NCI-H748 (cell line): ENCODE measurements at regions not wholly inside any gene's neighbourhood (a gene's known extent, or its start where the extent isn't known, plus 50 kb on each side); places are given as distances from the start of the nearest gene placed in this dataset.
A peak's percentile ranks its signal among the peaks of the same experiment; 100 is the strongest.
"Not testable (repeated sequence)": the region's sequence is repeated elsewhere in the genome, so short reads cannot be mapped to it uniquely, and the experiment has no call there.

Source experiments
- DNase-seq: peaks from one replicate; lab custom pipeline; 2025; ENCODE audit not compliant: unreplicated experiment; lab: John Stamatoyannopoulos, UW

DNA sequence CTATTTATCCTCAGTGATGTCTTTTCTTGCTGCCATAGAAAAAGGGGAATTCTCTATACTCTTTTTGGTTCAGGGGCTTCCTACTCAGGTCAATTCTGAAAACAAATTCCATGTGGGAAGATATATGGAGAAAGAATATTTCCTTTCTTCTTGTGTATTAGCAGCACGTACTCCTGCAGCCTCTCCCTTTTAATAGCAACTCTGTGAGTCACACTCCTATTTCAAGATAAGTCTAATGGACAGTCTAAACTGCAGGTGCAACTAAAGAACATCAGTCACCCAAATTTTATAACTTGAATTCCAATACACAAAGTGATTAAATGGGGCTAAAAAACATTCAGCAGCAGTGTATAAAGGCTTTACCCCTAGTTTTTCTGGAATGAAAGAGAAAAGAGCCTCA, 942.2 kb downstream of the CNTNAP5 start:
- DNase-seq, result no peak

DNA sequence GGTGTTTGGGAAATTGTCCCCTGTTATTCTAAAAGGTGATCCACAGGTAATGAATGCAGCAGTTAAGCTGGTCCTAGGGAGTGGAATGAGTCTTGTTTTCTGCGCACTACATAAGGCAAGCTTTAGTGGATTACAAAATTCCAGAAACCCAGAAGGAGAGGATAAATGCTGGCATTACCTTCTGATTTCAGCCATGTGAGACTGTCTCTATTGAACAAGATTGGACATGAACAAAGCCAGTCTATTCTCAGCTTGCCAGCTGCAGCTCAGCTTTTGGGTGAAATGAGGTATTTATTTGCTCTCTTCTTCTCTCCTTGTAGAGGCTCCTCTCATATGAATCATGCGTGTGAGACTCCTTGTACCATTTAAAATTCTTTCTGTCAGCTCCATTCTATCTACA, 944.9 kb downstream of the CNTNAP5 start:
- DNase-seq, result no peak

DNA sequence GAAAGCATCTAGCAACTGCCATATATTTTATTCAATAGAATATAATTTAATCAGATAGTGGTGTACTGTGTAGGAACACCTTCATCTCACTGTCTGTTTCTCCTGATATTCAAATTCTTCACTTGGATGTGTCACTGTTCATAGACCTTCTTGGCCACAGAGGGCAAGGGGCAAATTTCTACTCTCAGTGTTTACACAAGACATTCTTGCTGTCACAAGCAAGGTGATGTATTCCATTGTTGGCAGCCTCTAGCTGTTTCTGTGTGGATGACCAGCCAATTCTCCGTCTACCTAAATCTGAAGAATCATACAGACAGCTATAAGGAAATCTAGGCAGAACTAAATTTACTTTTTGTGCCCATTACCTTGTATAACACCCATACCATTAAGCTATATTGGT, 948.3 kb downstream of the CNTNAP5 start:
- no peak for DNase-seq

DNA sequence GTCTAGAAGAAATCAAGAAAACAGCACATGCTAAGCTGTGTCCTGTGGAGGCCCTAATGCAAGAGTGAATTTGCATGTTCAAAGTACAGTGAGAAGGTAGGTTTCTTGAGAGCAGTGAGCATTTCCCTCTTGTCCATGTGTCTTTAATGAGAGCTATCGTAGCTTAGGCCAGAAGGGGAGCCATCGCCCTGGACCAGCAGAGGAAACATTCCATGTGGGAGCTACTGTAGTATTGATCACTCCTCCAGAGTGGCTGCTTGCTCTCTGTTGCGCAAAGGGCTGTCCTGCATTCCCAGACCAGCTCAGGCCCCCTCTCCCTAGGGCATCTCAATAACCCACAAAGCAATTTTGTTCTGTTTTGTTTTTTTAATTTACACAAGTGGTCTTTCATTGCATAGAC, 950.1 kb downstream of the CNTNAP5 start:
- no peak for DNase-seq

GRCh38 chr2:124975648-124976047, 950.6 kb downstream of the CNTNAP5 start:
- no peak for DNase-seq

DNA sequence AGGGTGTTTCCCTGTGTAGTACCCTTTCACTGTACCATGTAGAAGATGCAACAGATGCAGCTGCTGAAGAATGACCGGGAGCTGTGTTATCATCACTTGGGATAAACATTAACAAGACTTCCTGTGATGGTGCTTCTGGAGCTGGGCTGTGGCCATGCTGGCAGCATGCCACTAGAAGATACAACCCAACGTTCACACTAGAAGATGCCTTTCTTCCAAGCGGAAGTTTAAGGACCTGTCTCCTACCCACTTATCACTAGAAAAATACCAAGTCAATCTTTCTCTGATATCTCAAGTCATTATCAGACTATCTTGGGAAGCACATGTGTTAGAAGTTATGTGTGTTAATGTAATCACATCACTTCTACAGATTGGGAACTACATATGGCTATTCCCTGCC, 953.5 kb downstream of the CNTNAP5 start:
- DNase-seq, result no peak

- no peak for DNase-seq
These were observed 958.5 kb downstream of the CNTNAP5 start for GRCh38 chr2:124983595-124983994.

- DNase-seq, result no peak
These were observed 960.2 kb downstream of the CNTNAP5 start for GRCh38 chr2:124985270-124985669.

DNA sequence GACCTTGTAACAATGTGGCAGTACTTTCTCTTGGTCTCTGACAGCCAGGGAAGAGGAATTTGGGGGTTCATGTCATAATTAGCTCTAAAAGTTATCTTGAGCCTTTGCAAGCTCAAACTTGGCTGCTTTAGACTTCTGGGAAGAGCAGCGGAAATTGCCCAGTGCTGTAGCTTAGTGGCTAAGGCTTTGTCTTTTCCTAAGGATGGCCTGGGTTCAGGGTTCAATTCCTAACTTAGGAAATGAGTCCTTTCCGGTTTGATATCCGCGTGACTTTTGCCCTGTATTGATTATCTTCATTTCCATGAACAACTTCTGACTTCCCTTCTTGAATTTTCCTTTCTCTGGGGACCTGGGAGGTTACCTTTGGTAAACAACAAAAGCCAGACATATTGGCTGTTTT, 961.0 kb downstream of the CNTNAP5 start:
- DNase-seq, result no peak

- not testable (repeated sequence) for DNase-seq
These were observed 961.8 kb downstream of the CNTNAP5 start for GRCh38 chr2:124986870-124987269.

DNA sequence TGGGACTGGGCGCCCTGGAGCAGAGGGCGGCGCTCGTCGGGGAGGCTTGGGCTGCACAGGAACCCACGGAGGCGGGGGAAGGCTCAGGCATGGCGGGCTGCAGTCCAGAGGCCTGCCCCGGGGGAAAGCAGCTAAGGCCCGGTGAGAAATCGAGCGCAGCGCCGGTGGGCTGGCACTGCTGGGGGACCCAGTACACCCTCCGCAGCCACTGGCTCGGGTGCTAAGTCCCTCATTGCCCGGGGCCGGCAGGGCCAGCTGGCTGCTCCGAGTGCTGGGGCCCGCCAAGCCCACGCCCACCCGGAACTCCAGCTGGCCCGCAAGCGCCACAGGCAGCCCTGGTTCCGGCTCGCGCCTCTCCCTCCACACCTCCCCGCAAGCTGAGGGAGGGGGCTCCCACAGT, 962.3 kb downstream of the CNTNAP5 start:
- DNase-seq, result not testable (repeated sequence)

GRCh38 chr2:124988111-124988510, 963.0 kb downstream of the CNTNAP5 start:
- DNase-seq, result no peak

DNA sequence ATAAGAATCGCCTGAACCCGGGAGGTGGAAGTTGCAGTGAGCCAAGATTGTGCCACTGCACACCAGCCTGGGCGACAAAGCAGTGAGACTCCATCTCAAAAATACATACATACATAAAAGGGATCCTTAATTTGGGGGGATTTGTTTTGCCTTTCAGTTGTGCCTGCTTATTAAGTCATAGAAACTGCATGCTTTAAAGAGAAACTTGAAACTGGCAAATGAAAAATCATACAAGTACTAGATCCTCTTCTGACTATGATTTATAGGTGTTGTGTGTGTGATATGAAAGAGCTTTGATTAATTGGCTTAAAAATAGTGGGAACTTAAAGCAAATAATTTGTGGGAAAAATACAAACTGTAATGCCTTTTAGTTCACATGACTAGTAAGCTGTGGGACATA, 963.7 kb downstream of the CNTNAP5 start:
- DNase-seq, result no peak

GRCh38 chr2:124993809-124994208, 968.7 kb downstream of the CNTNAP5 start:
- no peak for DNase-seq

DNA sequence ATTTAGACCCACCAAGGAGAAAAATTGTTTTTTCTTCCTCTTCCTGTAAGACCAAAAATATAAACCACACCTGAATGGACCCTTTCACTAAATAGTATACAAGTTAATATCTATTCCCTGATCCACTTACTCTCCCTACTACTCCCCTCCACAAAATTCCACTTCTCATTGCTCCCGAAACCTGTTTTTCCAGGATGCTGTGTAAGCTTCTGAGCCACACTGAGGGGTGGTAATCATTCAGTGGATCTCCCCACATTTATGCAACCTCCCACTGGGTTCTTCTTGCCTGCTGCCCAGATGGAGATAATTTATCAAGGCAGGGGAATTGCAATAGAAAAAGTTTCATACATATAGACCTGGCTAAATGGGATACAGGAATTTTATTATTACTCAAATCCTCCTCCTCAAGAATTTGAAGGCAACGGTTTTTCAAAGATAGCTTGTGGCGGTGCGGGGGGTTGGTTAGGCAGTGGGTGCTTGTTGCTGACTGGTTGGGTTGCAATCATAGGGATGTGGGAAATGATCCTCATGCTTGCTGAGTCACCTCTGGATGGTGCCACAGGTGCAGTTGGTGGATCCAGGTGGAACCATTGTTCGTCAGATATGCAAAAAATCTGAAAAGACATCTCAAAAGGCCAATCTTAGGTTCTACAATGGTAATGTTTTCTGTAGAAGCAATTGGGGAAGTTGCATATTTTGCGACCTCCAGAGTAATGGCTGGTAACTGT, 970.3 kb downstream of the CNTNAP5 start:
- DNase-seq, result no peak

DNA sequence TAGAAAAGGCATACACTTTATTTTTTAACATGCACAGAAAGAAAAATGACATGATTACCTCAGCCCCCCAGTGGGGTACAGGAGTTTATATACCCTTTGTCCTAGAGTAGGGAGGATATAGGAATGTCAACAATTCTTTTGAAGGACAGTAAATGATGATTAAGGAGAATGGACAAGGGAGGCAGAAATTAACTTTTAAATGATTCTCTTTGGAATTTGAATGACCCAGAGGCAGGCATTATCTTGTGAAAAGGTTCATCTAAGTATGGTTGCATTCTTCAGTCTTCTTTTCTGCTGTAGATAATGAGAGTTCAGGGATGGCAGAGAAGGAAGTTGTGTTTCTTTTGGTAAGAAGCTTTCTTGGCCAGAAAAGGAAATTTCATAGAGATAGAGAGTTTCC, 971.3 kb downstream of the CNTNAP5 start:
- DNase-seq, result no peak

DNA sequence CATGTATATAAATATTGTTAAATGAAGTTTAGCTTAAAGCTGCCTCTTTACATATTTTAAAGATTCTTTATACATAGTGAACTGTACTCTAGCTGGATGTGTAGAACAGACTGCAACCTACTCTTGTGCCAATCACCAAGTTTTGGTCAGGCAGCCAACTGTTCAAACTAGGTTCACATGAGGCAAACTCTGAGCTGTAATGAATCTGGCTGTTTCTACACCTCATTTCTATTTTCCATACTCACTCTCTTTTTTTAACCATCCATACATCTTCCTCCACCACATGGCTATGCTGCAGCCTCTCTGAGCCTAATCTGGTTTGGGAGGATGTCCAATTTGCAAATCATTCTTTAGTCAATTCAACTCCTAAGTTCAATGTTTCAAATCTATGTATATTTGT, 974.8 kb downstream of the CNTNAP5 start:
- DNase-seq, result no peak

GRCh38 chr2:125004106-125004800, 979.2 kb downstream of the CNTNAP5 start:
- DNase-seq, result no peak

DNA sequence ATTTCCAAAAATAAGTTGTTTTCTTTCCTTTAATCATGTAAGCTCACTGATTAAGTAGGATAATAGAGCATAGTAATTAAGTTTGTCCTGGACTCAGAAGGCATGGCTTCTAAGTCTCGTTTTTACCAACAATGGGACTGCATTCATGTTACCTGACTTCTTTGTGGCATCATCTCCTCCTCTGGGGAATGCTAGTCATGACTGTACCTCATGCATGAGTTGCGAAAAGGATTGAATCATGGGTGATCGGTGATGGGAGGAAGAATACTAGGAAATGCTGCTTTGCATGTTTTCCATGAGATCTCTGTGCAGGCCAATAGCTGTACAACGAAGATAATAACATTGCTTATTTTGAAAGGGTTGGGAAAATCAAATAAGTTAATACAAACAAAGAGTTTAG, 981.6 kb downstream of the CNTNAP5 start:
- DNase-seq, result no peak

DNA sequence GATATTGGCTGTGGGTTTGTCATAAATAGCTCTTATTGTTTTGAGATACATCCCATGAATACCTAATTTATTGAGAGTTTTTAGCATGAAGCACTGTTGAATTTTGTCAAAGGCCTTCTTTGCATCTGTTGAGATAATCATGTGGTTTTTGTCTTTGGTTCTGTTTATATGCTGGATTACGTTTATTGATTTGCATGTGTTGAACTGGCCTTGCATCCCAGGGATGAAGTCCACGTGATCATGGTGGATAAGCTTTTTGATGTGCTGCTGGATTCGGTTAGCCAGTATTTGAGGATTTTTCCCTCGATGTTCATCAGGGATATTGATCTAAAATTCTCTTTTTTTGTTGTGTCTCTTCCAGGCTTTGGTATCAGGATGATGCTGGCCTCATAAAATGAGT, 1003.6 kb downstream of the CNTNAP5 start:
- DNase-seq, result not testable (repeated sequence)

DNA sequence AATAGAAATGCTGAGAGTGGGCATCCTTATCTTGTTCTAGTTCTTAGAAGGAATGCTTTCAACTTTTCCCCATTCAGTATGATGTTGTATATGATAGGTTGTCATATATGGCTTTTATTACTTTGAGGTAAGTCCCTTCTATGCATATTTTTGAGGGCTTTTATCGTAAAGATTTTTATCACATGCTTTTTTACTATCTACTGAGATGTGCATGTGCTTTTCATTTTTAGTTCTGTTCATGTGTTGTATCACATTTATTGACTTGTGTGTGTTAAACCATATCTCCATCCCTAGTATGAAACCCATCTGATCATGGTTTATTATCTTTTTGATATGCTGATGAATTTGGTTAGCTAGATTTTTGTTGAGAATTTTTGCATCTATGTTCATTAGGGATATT, 1008.8 kb downstream of the CNTNAP5 start:
- no peak for DNase-seq

- peak; percentile 1 for DNase-seq
These were observed 1012.1 kb downstream of the CNTNAP5 start for GRCh38 chr2:125037135-125037653.

DNA sequence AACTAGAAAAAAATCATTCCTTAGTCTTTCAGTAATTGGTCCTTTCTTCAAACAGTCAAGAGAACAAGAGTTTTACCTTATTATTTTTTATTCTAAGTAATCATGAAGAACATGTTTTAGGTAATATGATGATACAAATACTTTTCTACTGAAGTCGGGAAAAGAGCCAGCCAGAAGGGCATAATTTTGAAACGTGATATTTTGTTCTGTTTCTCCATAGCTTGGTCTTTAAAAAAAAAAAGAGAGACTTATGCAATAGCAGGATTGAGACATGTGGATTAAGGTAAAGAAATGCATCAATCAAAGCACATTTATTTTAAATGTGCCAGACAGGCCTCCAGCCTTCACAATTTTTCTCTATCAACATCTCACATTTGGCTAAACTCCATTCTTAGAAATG, 1016.8 kb downstream of the CNTNAP5 start:
- no peak for DNase-seq
